HG03135 (cell line): ENCODE measurements at regions not wholly inside any gene's neighbourhood (a gene's known extent, or its start where the extent isn't known, plus 50 kb on each side); places are given as distances from the start of the nearest gene placed in this dataset.
"Not testable (repeated sequence)": the region's sequence is repeated elsewhere in the genome, so short reads cannot be mapped to it uniquely, and the experiment has no call there.

Experiments used
- ATAC-seq: cut with Tn5 transposase; IDR thresholded peaks from one replicate; pipeline ENCODE4 v1.9.1; 2021; ENCODE audit warnings: mild to moderate bottlenecking, moderate library complexity; ENCODE audit not compliant: unreplicated experiment

- ATAC-seq: no peak
Measured at GRCh38 chr12:75630091-75630490, 118.7 kb upstream of the KRR1 start.

GRCh38 chr12:75628916-75629315 is 117.5 kb upstream of the KRR1 start:
- no peak for ATAC-seq

DNA sequence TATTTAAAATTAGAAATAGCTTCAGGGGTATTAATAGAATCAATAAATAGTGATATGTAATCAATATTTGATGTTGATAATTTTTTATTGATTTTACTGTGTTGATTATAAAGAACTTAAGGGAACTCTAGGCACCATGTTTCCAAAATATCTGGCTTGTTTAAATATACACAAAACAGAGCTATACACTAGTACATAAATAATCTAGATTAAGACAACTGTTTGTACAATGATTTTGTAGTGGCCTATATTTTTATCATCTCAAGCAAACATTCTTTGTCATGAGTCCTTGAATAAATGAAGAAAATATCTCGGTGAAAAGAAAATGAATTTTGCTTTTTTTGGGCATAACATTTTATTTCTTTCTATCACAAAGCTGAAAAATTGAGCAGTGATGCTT is 117.1 kb upstream of the KRR1 start:
- ATAC-seq: no peak

DNA sequence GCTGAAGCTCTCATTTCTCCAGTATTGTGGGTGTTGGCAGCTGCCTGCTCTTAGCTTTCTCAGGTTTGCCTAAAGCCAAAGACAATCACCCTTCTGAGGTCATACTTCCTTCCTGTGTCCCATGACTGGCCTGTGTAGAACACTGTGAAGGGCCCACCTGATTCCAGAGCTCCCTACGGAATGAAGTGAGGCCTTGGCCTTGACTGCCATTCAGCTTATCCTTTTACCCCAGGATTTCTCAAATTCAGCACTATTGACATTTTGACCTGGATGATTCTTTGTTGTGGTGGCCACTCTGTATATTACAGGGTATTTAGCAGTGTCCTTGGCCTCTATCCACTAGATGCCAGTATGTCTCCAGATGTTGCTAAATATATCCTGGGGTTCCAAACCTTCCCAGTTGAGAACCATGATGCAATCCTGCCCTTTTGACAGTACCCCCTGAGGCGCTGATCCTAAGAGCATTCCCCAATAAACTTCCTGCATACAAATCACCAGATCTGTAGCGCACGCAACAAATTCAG is 112.3 kb upstream of the KRR1 start:
- ATAC-seq: no peak

- no peak for ATAC-seq
Measured at GRCh38 chr12:75622492-75622891, 111.1 kb upstream of the KRR1 start.

DNA sequence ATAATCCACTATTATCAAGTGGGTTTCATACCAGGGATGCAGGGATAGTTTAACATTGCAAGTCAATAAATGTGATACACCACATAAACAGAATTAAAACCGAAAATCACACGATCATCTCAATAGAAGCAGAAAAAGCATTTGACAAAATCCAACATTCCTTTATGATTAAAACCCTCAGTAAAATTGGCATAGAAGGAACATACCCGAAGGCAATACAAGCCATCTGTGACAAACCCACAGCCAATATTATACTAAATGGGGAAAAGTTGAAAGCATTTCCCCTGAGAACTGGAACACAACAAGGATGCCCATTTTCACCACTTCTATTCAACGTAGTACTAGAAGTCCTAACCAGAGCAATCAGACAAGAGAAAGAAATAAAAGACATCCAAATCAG is 103.0 kb upstream of the KRR1 start:
- ATAC-seq: not testable (repeated sequence)

GRCh38 chr12:75613981-75614380 is 102.6 kb upstream of the KRR1 start:
- no peak for ATAC-seq

DNA sequence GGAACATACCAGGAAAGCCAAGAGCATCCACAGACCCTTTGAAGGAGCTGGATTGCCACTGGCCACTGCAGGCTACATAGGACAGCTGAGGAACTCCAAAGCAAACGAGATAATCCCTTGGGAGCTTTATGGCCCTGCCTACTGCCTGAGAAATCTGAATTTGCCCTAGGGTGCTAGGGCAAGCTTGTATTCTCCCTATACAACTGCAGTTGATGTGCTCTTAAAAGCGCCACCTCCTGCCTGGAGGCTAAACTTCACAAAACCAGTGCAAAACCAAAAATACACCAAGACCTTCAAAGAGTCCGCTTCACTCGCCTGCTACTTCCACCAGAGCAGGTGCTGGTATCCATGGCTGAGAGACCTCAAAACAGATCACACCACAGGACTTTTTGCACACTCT is 99.6 kb upstream of the KRR1 start:
- no peak for ATAC-seq

DNA sequence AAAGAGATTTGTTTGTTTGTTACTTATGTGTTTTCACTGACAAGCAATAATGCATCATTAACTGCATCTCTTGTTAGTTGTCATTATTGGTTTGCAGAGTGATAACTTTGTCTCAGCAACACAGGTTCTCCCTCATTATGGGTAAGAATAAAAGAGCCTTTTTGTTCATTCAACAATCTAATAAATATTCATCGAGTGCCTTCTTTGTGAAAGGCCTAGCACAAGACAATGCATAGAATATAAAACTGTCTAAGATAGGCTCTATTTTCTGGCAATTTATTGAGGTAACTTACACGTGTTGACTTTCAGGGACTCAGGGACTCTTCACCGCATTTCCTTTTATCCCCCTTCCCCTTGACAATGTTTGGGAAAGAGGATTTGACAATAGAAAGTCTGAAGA is 95.5 kb upstream of the KRR1 start:
- no peak for ATAC-seq

- no peak for ATAC-seq
Measured at GRCh38 chr12:75606151-75606550, 94.7 kb upstream of the KRR1 start.

DNA sequence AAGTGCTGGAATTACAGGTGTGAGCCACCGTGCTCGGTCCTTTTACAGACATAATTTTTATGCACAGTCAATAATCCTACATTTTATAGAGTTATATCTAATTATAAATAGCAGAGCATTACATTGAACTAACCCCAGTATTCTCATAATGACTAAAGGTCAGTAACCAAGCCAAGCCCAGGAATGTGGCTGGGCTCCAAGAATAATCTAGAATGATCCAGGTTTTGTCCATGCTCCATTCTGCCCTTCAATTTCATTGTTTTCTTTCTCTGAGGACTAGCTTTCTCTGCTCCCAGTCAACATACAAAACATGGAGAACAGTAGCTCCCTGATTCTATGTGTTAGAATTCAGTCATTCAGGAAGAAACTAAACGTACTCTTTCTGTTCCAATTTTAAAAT is 92.1 kb upstream of the KRR1 start:
- no peak for ATAC-seq

DNA sequence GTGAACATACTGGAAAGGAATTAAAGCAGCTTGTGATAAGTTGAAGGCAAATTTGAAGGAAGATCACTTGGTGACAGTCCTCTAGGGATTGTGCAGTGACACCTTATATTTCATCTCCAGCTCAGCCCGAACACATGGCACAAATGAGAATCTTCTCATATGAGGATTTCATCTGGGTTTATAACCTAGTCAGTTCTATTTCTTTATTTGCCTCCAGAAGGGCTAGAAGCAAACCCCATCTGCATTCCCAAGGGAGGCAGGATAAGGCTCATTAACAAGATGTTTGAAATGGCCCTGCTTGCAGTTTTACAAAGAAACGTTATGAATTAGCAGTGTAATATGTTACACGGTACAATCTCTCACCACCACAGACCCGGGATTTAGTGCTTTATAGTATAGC is 90.7 kb upstream of the KRR1 start:
- no peak for ATAC-seq

DNA sequence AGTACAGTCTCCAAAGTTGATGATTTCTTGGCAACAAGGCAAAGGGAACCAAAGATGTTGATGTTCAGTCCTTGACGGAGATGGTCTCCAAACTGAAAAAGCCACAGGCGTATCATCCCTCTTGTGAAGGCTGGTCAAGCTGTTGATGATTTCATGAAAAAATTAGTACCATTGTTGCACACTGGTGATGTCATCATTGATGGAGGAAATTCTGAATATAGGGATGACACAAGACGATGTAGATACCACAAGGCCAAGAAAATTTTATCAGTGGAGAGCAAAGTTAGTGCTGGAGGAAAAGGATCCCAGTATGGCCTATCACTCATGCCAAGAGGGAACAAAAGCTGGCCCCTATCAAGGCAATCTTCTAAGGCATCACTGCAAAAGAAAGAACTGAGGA is 88.7 kb upstream of the KRR1 start:
- ATAC-seq: no peak

DNA sequence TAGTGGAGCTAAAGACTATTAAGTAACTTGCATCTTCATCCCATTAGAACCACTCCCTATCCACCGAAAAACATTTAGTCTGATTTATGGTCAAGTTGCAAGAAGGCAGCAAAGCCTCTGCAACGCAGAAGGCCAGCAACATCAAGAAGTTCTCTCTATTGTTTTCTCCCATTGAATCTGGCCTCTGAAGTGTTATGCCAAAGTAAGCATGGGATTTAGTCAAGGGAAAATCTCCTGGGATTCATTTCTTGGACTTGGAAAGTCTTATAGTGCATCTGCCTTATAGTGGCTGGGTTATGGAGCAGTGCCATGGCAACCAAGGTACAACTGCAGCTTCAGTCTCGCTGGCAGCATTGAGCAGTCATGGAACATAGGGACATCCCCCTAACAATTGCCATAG is 87.7 kb upstream of the KRR1 start:
- no peak for ATAC-seq

GRCh38 chr12:75596406-75596805 is 85.0 kb upstream of the KRR1 start:
- no peak for ATAC-seq

- ATAC-seq: no peak
Measured at GRCh38 chr12:75592638-75593335, 81.4 kb upstream of the KRR1 start.

- no peak for ATAC-seq
Measured at GRCh38 chr12:75592086-75592485, 80.7 kb upstream of the KRR1 start.

DNA sequence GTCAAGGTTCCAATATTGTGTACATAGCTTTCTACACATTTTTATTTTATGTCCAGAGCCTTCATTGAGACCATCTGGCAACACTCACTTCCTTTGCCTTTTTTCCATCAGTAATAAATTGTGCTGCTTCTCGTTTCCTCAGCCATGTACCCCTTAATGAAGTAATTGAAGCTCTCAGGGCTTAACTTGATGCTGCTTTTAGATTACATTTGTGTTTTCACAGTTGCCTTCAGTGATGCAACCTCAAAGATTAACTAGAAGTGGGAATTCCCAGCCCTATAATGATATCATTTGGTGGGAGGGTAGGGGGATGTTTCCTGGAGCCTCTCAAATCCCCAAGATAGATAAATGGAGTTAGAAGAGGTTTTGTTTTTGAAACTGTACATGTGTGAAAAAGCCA is 80.2 kb upstream of the KRR1 start:
- no peak for ATAC-seq

DNA sequence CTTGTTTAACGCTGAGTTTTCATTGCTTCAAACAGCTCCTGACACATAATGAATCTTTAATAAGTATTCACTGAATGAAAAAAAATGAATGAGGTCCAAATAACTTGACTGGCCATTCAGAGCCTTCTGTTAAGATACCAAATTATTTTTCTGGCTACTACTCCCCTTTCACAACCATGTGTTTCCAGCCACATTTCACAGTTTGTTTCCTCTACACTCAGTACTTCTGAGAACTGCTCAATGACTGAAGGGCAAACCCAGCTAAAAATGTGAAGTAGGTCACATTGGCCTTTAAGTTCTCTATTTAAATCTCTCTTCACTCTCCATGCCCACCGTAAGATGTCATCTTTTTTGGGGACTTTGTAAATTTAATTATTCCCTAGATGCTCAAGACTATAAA is 78.4 kb upstream of the KRR1 start:
- ATAC-seq: no peak

DNA sequence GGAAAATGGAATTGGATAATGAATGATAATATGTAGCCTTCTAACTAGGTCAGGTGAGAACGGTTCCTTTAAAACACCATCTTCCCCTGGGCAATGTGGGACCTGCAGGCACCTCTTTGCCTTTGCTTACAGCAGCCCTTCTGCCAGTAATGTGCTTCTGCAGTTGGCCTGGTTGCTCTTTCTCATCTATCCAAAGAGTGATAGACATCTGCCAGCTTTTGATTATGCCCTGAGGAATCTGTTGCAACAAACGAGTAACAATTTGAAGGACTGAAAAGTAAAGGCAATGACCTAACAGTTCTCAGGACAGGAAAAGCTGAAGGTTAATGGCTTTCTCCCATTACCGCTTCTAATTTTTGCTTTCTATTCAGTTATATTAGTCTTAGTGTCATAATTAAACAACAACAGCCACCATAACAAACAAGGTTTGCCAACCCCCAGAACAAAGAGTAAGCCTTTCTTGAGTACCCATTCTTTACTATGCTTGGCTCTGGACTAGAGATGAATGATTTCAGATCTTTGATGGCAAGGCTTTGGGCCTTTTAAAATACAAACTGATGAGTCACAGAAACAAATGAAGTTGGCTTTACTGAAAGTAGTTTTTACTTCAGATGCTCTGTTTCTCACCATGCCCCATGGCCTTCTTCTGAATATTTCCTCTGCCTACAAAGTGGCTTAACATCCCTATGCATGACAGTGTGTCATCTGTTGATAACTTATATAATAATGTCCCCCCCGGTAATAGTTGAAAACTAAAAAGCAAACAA is 76.1 kb upstream of the KRR1 start:
- ATAC-seq: no peak

DNA sequence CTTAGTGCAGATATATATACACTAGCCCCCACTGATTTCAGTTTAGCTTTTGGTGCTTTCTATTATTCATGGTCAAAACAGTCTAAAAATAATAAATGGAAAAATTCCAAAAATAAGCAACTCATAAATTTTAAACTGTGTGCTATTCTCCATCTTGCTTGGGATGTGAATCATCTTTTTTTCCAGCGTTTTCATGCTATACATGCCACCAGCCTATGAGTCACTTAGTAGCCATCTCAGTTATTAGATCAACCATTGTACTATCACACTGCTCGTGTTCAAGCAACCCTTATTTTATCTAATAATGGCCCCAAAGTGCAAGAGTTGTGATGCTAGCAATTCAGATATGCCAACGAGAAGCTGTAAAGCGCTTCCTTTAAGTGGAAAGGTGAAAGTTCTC is 73.9 kb upstream of the KRR1 start:
- ATAC-seq: no peak

GRCh38 chr12:75583355-75583754 is 71.9 kb upstream of the KRR1 start:
- no peak for ATAC-seq
